GM12891 (cell line): ENCODE measurements at regions not wholly inside any gene's neighbourhood (a gene's known extent, or its start where the extent isn't known, plus 50 kb on each side); places are given as distances from the start of the nearest gene placed in this dataset.

ENCODE experiments used
- PAX5 ChIP-seq: IDR thresholded peaks from 2 replicates; pipeline ENCODE4 v1.6.1; 2011; ENCODE audit warnings: low read length, moderate library complexity, mild to moderate bottlenecking; ENCODE audit not compliant: insufficient read depth, severe bottlenecking
- POLR2A ChIP-seq: IDR thresholded peaks from 2 replicates; pipeline ENCODE4 v1.6.1; 2011; ENCODE audit warnings: low read depth, low read length, control low read depth
- POLR2AphosphoS5 ChIP-seq: IDR thresholded peaks from 2 replicates; pipeline ENCODE4 v1.6.1; 2011; ENCODE audit warnings: low read depth, low read length, control low read depth
- POU2F2 ChIP-seq: IDR thresholded peaks from 2 replicates; pipeline ENCODE4 v1.6.1; 2011; ENCODE audit warnings: low read depth, mild to moderate bottlenecking, control low read depth, low read length, moderate library complexity
- SPI1 ChIP-seq: IDR thresholded peaks from 2 replicates; pipeline ENCODE4 v1.6.1; 2011; ENCODE audit warnings: low read depth, low read length, control low read depth
- TAF1 ChIP-seq: IDR thresholded peaks from 2 replicates; pipeline ENCODE4 v1.6.1; 2011; ENCODE audit warnings: low read depth, low read length, control low read depth

- TF ChIP-seq POLR2A: no peak
- no peak for TF ChIP-seq PAX5
- TF ChIP-seq POLR2AphosphoS5: no peak
- TF ChIP-seq SPI1: no peak
- no peak for TF ChIP-seq TAF1
- TF ChIP-seq POU2F2: no peak
Measured at GRCh38 chr12:14253496-14253895, 112.0 kb upstream of the ATF7IP start.
